ENCODE measurements at regions not wholly inside any gene's neighbourhood (a gene's known extent, or its start where the extent isn't known, plus 50 kb on each side); places are given as distances from the start of the nearest gene placed in this dataset.
"Not testable (repeated sequence)": the region's sequence is repeated elsewhere in the genome, so short reads cannot be mapped to it uniquely, and the experiment has no call there.

- DNase-seq = no peak
Measured at GRCh38 chr3:65169961-65170360, 482.2 kb upstream of the ADAMTS9 start.

- no peak for DNase-seq
Measured at GRCh38 chr3:65168547-65168946, 480.7 kb upstream of the ADAMTS9 start.

GRCh38 chr3:65166531-65166930 lies 478.7 kb upstream of the ADAMTS9 start:
- DNase-seq = no peak

- no peak for DNase-seq
Measured at GRCh38 chr3:65158023-65158422, 470.2 kb upstream of the ADAMTS9 start.

- no peak for DNase-seq
Measured at GRCh38 chr3:65153850-65154512, 466.2 kb upstream of the ADAMTS9 start.

GRCh38 chr3:65151666-65152065 lies 463.9 kb upstream of the ADAMTS9 start:
- DNase-seq = no peak

GRCh38 chr3:65149877-65150276 lies 462.1 kb upstream of the ADAMTS9 start:
- DNase-seq = no peak

- DNase-seq = no peak
Measured at GRCh38 chr3:65148687-65149086, 460.9 kb upstream of the ADAMTS9 start.

- DNase-seq = no peak
Measured at GRCh38 chr3:65146179-65146578, 458.4 kb upstream of the ADAMTS9 start.

GRCh38 chr3:65145680-65146079 lies 457.9 kb upstream of the ADAMTS9 start:
- DNase-seq = no peak

- DNase-seq = no peak
Measured at GRCh38 chr3:65144791-65145351, 457.1 kb upstream of the ADAMTS9 start.

GRCh38 chr3:65142456-65142855 lies 454.7 kb upstream of the ADAMTS9 start:
- no peak for DNase-seq

GRCh38 chr3:65138556-65138955 lies 450.8 kb upstream of the ADAMTS9 start:
- no peak for DNase-seq

GRCh38 chr3:65133752-65134151 lies 446.0 kb upstream of the ADAMTS9 start:
- not testable (repeated sequence) for DNase-seq

- DNase-seq = no peak
Measured at GRCh38 chr3:65130782-65131181, 443.0 kb upstream of the ADAMTS9 start.

GRCh38 chr3:65128346-65128745 lies 440.5 kb upstream of the ADAMTS9 start:
- DNase-seq = no peak

GRCh38 chr3:65126527-65127410 lies 439.0 kb upstream of the ADAMTS9 start:
- no peak for DNase-seq

GRCh38 chr3:65120156-65120555 lies 432.4 kb upstream of the ADAMTS9 start:
- not testable (repeated sequence) for DNase-seq

GRCh38 chr3:65118912-65119499 lies 431.2 kb upstream of the ADAMTS9 start:
- DNase-seq = no peak

- no peak for DNase-seq
Measured at GRCh38 chr3:65114041-65114440, 426.2 kb upstream of the ADAMTS9 start.

- DNase-seq = no peak
Measured at GRCh38 chr3:65112751-65113300, 425.0 kb upstream of the ADAMTS9 start.

GRCh38 chr3:65110661-65111060 lies 422.9 kb upstream of the ADAMTS9 start:
- no peak for DNase-seq

- DNase-seq = no peak
Measured at GRCh38 chr3:65109966-65110500, 422.2 kb upstream of the ADAMTS9 start.

Data from activated CD4-positive, alpha-beta T cell treated with anti-CD3 and anti-CD28 coated beads, Interleukin-10, Interleukin-2, amounts not matched to agents 100 ng/mL and 50 ng/mL, durations not matched to agents 16 hours and 8 hours (primary cell).